DND-41 (cell line): ENCODE measurements at regions not wholly inside any gene's neighbourhood (a gene's known extent, or its start where the extent isn't known, plus 50 kb on each side); places are given as distances from the start of the nearest gene placed in this dataset.

Source experiments
- EZH2 ChIP-seq: IDR thresholded peaks from 3 replicates; pipeline ENCODE4 v1.6.1; 2012; ENCODE audit warnings: borderline replicate concordance, low read depth, mild to moderate bottlenecking, moderate library complexity, low read length, inconsistent platforms; ENCODE audit not compliant: severe bottlenecking
- TF ChIP-seq, protein P1 (sequence below): IDR thresholded peaks from 2 replicates; pipeline ENCODE4 v1.5.1; 2012; ENCODE audit warnings: borderline replicate concordance, low read length, moderate library complexity, mild to moderate bottlenecking; ENCODE audit not compliant: poor library complexity, severe bottlenecking; ENCODE audit errors: extremely low read depth

DNA sequence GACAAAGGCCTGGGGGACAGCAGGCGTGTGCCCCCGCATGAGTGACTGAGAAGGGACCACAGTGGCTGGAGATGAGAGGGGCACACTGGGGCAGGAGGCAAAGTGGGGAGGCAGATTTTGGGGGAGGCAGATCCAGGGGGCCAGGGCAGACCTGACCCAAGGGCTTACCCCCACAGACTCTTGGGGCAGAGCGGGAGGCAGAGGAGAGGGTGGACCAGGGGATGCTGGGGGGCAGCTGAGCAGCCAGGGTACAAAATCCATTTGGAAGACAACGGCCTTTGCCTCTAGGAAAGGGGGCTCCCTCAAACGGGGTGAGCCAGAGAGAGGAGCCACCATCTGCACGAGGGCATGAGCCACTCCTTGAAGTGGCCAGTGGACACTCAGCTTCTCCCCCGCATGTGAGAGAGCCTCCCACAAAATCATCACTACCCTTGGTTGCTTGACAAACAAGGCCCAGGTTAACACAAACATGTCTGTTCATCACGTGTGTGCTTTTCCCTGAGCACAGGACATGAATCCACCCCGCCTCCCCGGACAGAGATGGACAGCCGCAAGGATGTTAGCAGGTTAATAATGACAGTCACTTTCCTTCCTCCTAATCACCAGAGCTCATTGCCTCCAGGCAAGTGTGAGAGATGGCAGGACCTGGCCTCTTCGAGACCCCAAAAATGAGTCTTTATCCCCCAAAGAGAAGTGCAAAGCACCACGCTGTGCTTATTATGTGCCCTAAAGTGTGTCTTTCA, 72.0 kb upstream of the RAB6C start:
- TF ChIP-seq, protein P1, sequence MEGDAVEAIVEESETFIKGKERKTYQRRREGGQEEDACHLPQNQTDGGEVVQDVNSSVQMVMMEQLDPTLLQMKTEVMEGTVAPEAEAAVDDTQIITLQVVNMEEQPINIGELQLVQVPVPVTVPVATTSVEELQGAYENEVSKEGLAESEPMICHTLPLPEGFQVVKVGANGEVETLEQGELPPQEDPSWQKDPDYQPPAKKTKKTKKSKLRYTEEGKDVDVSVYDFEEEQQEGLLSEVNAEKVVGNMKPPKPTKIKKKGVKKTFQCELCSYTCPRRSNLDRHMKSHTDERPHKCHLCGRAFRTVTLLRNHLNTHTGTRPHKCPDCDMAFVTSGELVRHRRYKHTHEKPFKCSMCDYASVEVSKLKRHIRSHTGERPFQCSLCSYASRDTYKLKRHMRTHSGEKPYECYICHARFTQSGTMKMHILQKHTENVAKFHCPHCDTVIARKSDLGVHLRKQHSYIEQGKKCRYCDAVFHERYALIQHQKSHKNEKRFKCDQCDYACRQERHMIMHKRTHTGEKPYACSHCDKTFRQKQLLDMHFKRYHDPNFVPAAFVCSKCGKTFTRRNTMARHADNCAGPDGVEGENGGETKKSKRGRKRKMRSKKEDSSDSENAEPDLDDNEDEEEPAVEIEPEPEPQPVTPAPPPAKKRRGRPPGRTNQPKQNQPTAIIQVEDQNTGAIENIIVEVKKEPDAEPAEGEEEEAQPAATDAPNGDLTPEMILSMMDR, result no peak
- TF ChIP-seq EZH2, result no peak
